Esophagus squamous epithelium (tissue), 4 donors: ENCODE measurements at regions not wholly inside any gene's neighbourhood (a gene's known extent, or its start where the extent isn't known, plus 50 kb on each side); places are given as distances from the start of the nearest gene placed in this dataset.

ENCODE experiments used
- CTCF ChIP-seq, 6 experiments: fragments of 450-650 bp in 4 of 6; fragments of 200-600 bp in 2 of 6; sonication (generic) in 2 of 6; IDR thresholded peaks; one replicate each; pipeline ENCODE4 v1.5.1; 2016 to 2019; ENCODE audit warnings: antibody characterized with exemption in 6 of 6, mild to moderate bottlenecking in 4 of 6, moderate library complexity in 4 of 6
- POLR2A ChIP-seq, 4 donors: fragments of 450-650 bp; IDR thresholded peaks; one replicate each; pipeline ENCODE4 v1.6.1; 2017; ENCODE audit warnings: antibody characterized with exemption in 4 of 4, mild to moderate bottlenecking in 4 of 4, moderate library complexity in 3 of 4

- TF ChIP-seq CTCF (IDR thresholded peaks at IDR 0.05) (no peak), POLR2A (IDR thresholded peaks at IDR 0.05) (no peak)
These were observed 54.9 kb downstream of the PALM2AKAP2 start for GRCh38 chr9:109834855-109835254.
